NB4 (cell line): ENCODE measurements at regions not wholly inside any gene's neighbourhood (a gene's known extent, or its start where the extent isn't known, plus 50 kb on each side); places are given as distances from the start of the nearest gene placed in this dataset.

Experiments
- MAX ChIP-seq: IDR thresholded peaks from 2 replicates; pipeline ENCODE4 v1.6.1; 2011; ENCODE audit warnings: low read depth, low read length
- MYC ChIP-seq: IDR thresholded peaks from 2 replicates; pipeline ENCODE4 v1.6.1; 2011; ENCODE audit warnings: low read depth, low read length
- POLR2A ChIP-seq: IDR thresholded peaks from 2 replicates; pipeline ENCODE4 v1.6.1; 2011; ENCODE audit warnings: mild to moderate bottlenecking; ENCODE audit not compliant: insufficient read length; ENCODE audit errors: extremely low read depth
- TF ChIP-seq, protein P1 (sequence below): IDR thresholded peaks from one replicate; pipeline ENCODE4 v1.5.1; 2012; ENCODE audit warnings: low read depth, low read length

DNA sequence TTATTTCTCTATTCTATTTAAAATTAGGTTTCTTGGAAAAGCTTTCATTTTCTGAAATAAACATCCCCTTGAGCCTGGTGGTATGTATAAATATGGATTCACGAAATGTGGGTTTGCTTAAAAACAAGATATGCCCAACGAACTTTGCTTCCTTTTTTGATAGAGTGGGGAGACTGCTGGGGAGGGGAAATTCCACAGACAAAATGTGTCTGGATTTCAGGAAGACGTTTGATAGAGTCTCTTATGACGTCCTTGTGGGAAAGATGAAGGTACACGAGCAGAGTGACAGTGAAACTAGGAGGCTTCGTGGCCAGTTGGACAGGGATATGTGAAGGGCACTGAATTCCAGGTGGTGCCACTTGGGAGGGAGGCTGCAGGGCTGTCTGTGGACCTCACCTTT is 84.5 kb upstream of the RPS23 start:
- TF ChIP-seq, protein P1, sequence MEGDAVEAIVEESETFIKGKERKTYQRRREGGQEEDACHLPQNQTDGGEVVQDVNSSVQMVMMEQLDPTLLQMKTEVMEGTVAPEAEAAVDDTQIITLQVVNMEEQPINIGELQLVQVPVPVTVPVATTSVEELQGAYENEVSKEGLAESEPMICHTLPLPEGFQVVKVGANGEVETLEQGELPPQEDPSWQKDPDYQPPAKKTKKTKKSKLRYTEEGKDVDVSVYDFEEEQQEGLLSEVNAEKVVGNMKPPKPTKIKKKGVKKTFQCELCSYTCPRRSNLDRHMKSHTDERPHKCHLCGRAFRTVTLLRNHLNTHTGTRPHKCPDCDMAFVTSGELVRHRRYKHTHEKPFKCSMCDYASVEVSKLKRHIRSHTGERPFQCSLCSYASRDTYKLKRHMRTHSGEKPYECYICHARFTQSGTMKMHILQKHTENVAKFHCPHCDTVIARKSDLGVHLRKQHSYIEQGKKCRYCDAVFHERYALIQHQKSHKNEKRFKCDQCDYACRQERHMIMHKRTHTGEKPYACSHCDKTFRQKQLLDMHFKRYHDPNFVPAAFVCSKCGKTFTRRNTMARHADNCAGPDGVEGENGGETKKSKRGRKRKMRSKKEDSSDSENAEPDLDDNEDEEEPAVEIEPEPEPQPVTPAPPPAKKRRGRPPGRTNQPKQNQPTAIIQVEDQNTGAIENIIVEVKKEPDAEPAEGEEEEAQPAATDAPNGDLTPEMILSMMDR: no peak
- TF ChIP-seq POLR2A: no peak
- no peak for TF ChIP-seq MAX
- no peak for TF ChIP-seq MYC
